GM18498 (cell line): ENCODE measurements at regions not wholly inside any gene's neighbourhood (a gene's known extent, or its start where the extent isn't known, plus 50 kb on each side); places are given as distances from the start of the nearest gene placed in this dataset.

ENCODE experiments used
- ATAC-seq: cut with Tn5 transposase; IDR thresholded peaks from one replicate; pipeline ENCODE4 v1.9.1; 2021; ENCODE audit warnings: mild to moderate bottlenecking, moderate library complexity; ENCODE audit not compliant: unreplicated experiment

GRCh38 chr20:18957328-18957727, 143.7 kb downstream of the SCP2D1 start:
- no peak for ATAC-seq

DNA sequence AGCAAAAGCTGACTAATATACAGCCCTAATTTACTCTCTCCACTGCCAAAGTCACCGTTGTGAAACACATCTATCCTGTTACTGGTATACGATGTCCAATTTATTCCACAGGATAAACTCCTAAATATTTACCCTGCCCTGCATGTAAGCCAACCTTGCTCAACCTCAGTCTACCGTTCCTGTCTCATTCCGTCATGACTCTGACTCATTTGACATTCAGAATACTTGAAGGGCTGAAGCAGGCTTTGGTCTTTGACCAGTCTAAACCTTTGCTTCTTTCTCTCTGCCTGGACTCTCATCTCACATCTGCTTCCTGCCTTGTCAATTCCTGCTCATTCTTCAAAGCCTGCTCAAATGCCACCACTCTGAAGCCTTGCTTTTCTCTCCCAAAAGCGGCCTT, 157.5 kb downstream of the SCP2D1 start:
- no peak for ATAC-seq

DNA sequence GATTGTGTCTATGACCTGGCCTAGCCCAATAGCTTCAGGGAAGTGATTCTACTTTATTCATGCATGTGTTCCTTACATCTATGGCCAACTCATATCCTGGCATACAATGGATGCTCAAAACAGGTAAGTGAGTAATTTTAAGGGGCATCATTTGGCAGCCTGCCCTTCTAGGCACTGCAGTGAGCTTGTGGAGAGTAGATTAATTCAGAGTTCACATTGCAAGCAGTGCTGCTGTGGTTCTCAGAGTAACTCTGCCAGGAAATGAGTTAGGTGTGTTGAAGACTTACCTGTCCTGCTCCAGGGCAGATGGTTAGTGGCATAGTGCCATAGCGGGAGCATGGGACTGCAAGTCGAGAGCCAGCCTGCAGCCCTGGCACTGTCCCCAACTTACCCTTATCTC, 158.0 kb downstream of the SCP2D1 start:
- ATAC-seq = no peak

- no peak for ATAC-seq
Observed at GRCh38 chr20:18972251-18972876, 158.8 kb downstream of the SCP2D1 start.

- no peak for ATAC-seq
Observed at GRCh38 chr20:18973529-18974173, 160.1 kb downstream of the SCP2D1 start.

GRCh38 chr20:18974660-18975059, 161.1 kb downstream of the SCP2D1 start:
- ATAC-seq = no peak

DNA sequence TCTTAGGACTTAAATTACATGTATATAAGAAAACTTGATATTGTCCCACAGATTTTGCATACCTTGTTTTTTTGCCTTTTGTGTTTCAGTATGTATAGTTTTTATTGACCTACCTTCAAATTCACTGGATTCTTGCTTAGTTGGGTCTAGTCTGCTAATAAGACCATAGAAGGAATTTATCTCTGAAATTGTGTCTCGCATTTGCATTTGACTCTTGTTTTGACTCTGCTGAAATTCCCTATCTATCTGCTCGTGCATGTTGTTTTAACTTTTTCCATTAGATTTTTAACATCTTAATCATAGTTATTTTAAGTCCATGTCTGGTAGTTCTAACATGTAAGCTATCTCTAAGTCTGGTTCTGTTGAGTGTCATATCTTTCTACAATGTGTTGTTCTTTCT, 163.9 kb downstream of the SCP2D1 start:
- no peak for ATAC-seq

DNA sequence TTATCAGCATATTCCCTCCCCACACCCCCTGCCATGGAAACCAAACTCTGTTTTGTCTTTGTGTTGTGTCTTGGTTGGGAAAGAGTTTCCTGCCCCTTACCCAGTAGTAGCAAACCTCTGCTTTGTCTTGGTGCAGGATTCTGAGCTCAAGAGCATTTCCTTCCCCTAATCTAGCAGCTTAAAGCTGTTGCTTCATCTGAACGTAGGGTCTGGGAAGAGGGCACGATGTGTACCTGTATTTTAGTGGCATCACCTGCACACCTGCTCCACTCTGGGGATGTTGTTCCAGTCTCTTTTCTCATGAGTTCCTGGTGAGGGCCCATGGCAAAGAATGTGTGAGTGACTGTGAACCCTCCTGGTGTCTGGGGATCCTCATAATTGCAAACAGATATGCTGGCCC, 164.7 kb downstream of the SCP2D1 start:
- ATAC-seq = no peak

DNA sequence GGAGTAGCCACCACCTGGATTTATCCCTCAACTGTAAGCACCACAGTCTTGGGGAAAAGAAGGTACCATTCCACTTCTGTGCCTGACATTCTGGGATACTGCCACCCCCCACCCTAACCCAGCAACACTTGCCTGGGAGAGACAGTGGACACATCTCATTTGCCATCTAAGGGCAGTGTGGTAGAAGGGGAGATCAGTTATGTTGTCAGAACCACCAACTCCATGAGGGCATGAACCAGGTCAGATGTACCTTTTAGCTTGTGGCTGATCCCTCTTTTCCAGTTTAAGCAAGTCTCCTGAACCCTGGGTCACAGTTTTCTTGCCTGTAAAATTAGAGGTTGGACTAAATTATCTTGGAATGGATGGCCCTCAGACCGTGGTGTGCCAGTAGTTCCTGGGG, 165.5 kb downstream of the SCP2D1 start:
- no peak for ATAC-seq

DNA sequence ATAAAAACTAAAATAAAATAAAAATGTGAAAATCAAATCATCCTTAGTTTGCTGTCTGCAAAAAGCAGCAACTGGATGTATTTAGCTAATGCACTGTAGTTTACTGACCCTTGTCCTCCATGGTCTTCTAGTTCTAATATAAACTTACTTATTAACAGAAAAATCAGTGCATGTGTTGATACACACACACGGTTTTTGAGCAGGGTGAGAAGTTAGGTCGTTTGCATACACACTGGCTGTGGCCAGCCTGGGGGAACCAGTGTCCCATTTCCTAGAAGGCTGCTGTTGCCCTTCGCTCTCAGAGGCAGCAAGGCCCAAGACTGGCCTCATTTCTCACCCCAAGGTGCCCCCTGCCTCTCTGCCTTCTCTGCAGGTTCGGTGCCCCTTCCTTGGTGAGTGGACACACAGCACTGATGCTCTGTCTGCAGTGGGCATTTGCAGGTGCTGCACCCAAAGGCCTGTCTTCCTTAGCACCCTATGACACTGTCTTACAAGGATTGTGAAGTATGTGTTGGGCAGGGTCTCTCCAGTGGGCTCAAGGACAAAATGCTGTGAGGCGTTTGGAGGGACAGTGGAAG, 168.5 kb downstream of the SCP2D1 start:
- no peak for ATAC-seq

DNA sequence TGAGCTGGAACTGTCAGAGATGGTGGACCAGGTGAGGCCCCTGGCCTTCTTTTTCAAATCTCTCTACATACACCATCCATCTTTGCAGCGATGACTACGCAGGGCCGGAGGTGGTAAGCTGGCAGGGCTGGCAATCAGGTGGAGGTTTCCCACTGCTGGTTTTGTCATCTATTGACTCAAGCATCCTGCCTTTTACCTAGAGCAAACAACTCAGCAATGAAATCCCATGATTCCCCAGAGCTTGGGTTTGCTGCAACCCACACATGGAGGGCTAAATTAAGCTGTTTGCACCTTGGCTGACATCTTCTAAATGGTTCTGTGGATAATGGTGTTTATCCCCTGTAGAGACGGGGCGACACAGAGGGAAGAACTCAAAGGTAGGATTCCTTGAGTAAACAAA, 170.2 kb downstream of the SCP2D1 start:
- ATAC-seq = no peak

GRCh38 chr20:18984238-18985200, 170.9 kb downstream of the SCP2D1 start:
- ATAC-seq = no peak

DNA sequence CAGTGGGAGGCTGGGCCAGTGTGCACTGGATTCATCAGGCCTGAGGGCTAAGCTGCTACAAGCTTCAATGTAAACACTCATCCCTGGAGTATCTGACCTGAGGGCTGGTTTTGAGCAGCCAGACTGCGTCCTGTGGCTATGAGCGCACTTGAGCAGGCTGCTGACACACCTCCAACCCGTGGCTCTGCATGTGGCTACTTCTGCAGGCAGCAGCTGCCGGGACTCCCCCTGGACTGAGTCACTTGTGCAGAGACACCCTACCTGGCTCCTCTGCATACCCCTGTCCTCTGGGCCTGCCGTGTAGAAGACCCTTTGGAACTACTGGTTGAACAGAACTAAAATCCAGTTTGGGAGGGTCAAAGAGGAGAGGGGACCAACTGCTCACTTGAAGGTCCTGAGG, 172.0 kb downstream of the SCP2D1 start:
- no peak for ATAC-seq

- no peak for ATAC-seq
Observed at GRCh38 chr20:18986146-18986830, 172.7 kb downstream of the SCP2D1 start.

GRCh38 chr20:18986895-18987580, 173.5 kb downstream of the SCP2D1 start:
- ATAC-seq = no peak

DNA sequence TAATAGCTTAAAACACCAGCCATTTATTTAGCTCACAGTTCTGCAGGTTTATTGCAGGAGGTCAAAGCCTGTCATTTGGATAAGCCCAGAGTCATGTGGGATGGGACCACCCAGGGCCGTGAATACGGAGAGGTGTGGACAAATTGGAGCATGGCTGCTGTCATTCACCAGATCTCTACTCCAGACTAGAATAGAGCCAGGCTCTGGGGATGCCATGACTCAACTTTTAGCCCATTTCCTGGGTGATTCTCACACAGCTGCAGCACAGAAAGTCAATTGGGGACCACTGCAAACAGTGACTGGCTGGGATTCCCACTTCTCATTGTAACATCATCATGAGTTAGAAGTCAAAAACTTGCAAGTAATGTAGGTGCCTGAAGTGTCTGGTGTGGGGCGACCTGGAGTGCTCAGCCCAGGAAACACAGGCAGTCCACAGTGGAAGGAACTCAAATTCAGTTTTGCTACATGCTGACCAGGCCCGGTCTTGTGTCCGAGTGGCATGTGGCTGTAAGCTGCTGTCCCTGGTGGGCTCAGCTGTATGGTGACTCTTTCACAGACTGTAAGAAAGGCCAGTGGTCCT, 174.3 kb downstream of the SCP2D1 start:
- no peak for ATAC-seq

GRCh38 chr20:18988701-18989100, 175.1 kb downstream of the SCP2D1 start:
- ATAC-seq = no peak

DNA sequence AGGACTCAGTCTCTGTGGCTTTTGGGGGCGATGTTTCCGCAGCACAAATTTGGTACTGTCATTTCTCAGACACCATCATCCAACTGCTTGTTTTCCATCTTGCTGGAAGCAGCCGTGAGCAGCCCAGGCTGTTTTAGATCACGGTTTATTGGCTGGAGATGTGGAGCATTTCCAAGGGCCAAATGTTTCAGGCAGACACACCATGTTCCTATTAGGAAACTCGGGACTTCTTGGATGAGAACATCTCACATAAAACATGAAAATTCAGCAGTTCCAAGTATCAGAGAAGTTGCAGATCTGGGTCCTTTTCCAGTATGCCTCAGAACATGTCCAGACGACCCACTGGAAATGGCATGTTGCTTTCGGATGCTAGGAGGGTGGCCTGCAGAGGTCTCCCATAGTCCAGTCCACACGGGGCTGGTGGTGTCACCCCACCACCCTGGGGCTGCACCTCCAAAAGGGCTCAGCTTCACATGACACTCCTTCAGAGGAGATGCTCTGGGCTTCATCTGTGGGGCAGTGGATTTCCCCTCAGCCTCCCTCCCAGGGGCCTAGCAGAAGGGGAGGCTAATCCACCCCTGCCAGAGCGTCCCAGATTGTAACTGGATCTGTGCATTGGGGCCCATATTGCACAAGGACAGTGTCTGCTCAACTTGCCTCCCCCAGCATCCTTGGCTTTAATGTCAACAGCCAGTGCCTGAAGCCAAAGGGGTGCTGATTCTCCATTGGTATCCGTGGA, 176.3 kb downstream of the SCP2D1 start:
- ATAC-seq = no peak

- no peak for ATAC-seq
Observed at GRCh38 chr20:18991012-18991411, 177.4 kb downstream of the SCP2D1 start.
